GM11168 (cell line): ENCODE measurements at regions not wholly inside any gene's neighbourhood (a gene's known extent, or its start where the extent isn't known, plus 50 kb on each side); places are given as distances from the start of the nearest gene placed in this dataset.

Experiments used
- in situ Hi-C: fragments of 300-500 bp; cut with MboI; formaldehyde crosslinking; loops from one replicate; pipeline ENCODE4 v1.12.0; 2022; ENCODE audit warnings: low sequenced_read_pairs; ENCODE audit not compliant: unreplicated experiment

DNA sequence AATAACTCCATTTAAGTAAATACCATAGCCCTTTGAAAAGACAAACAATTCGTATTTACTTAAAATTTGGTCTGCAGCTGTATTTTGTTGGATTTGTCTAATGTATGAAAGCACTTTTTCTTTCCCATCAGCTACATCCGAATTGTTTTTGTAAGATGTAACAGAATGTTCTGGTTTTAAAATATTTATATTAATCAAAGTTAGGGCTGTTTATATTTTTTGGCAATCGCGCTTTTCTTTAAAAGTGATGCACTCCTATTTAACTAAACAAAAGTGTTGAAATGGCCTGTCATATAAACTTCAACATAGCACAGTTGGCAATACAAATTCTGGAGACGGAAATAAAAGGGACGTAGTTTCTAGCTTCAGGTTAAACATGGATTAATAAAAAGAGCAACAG, 216.3 kb upstream of the ADGRL2 start:
- in situ Hi-C loops = no loop called here

DNA sequence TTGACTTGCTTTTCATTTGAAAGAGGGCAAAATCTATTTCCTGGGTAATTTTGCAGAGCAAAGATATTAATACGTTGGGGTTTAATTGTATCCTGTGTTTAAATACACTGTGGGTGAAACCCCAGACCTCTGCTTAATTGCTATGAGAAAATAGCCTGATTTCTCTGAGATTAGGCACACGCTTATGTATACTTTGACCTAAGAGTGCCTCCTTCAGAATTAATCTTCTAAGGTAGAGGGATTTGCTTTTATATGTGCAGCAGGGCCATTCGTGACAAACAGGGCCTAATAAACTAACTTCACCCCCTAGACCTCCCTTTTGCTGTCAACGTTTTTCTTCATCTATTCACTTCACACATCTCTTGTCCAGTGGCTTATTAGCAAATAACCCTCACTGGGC, 216.9 kb upstream of the ADGRL2 start:
- in situ Hi-C loops = no loop called here

DNA sequence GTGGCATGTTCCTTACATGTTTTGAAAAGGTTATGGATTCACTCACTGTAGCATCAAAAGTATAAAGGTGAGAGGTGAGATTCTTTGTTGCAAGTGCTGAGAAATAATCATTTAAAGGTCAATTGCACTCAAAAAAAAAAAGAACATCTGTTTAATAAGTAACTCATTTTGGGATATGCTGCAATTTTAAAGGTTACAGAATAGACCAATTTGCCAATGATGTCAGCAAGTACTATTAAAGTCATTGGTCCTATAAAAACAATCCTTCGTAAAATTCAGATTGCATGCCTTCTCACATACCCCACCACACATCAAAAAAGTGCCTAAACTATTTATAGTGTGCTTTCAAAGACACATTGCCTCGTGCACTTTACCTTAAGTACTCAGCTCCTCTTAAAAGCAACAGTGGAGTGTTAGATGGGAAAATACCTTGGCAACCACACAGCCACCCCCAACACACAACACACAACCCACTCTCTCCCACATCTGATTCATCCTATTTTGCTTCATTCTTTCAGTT, 218.2 kb upstream of the ADGRL2 start:
- in situ Hi-C loops = no loop called here

DNA sequence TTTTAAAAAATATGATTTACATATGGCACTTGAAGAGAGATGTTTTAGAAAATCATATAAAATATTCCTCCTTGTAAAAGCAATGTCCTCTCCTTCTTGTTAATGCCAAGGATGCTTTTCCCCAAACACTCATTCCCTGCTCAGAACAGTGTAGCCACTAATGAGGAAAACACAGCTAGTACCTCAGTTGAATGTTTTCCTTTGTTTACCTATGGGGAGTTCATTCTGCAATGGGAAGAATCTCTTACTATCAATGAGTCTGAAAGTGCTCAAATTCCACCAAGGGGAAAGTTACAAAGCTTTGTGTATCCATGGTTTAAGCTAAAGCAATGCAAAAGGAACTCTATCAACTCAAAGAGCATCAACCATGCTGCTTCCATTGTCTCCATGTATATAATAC, 221.9 kb upstream of the ADGRL2 start:
- in situ Hi-C loops = no loop called here

DNA sequence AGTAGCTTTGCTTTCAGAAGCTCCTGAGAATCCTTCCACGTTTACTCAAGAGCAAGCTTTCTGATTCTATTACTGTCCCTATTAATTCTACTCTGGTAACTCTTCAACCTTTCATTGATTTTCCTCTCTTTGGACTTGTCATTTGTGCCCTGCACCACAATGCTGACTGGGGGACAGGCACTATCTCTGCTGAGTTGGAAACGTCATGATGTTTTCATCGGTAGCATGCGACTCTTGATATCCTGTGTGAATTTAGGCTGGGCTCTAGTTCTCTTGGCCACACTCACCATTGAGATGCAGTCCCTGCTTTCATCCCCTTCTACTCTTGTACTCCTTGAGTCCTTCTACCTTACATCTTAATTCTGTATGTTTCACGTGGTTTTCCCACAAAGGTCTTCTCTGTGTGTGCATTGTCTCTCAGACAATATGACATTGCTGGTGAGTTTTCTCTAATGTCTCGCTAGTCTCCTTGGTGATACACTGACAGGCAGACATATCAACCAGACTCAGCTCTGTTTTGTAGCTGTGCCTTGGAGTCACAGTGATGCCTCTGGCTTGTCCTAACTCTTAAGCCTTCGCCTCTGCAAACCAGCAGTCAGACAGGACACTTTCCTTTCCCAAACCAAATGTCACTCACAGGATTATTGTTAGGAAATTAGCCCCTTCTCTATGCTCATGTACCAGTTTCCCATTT, 223.6 kb upstream of the ADGRL2 start:
- in situ Hi-C loops = no loop called here

DNA sequence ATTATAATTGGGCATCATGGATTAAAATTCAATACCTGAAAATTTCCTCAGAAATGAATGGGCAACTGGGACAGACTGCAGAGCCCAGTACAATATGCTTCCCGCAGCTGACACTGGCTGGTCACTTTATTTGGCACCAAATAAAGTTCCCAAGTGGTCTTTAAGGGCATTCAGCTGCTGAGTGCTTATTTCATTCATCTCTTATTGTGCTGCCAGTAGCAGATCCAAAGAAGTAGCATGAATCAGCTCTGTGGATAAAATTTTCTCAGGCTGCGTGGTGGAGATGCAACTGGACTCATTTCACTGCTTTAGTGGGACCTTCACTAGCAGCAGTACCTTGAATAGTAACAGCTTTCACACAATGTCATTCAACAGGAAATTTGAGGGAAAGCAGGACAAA, 226.3 kb upstream of the ADGRL2 start:
- in situ Hi-C loops = no loop called here

DNA sequence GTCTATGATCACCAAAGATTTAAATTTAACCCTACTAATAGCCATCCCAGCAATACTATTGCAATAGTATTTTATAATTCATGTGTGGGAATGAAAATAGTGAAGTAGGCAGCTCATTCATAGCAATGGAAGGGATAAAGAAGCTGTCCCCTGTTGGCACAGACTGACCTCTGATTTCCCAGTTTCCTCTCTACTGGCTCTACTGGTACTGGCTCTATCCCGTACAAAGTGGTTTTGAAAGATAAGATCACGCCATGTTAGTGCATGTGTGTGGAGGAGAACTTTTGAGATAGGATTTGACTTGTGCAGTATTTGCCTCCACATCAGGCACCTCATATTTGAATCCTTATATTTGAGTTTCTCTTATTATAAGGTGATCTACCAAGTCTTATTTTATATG, 227.3 kb upstream of the ADGRL2 start:
- in situ Hi-C loops = no loop called here

DNA sequence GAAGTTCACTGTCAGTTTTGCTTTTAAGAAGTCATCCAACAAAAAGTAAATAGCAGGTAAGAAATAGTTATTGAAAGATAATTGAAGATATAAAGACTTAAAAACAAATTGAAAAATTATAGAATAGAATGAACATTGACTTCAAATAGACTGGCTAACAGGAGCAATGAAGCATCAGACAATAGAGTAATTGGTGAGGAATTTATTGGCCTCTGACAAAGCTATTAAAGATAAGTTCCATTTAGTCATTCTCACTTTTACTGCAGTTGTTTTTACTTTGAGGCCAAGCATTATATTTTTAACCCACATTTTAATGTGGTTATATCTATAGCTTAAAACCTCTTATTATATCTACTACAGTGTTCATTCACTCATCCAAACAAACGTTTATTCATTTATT, 228.8 kb upstream of the ADGRL2 start:
- in situ Hi-C loops = no loop called here

DNA sequence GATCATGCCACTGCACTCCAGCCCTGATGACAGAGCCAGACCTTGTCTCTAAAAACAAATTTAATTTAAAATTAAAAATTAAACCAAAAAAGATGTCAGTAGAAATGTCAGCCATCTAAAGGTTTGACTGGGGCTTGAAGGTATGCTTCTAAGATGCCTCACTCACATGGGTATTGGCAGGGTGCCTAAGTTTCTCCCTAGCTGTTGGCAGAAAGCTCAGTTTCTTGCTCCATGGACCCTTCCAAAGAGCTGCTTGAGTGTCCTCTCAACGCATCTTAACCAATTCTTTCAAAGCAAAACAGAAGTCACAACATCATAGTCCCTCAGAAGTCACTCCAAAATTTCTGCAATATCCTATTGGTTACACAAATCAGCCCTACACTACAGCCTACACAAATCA, 231.0 kb upstream of the ADGRL2 start:
- in situ Hi-C loops = no loop called here

DNA sequence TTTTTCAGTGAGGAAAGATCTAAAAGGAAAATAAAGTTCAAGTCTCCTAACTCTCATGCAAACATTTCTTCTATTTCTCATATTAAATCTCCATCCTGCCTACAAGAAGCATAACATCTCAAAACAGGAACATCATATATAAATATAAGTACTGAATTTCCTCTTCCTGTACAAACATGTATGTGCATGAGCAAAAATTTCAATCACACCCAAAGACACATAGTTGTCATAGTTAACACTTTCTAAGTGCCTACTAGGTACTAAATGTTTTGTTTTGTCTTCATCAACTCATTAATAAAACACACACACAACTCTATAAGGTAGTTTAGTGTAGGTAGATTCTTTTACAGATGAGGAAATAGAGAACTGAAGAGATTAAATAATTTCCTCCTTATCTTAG, 237.1 kb upstream of the ADGRL2 start:
- in situ Hi-C loops = no loop called here

DNA sequence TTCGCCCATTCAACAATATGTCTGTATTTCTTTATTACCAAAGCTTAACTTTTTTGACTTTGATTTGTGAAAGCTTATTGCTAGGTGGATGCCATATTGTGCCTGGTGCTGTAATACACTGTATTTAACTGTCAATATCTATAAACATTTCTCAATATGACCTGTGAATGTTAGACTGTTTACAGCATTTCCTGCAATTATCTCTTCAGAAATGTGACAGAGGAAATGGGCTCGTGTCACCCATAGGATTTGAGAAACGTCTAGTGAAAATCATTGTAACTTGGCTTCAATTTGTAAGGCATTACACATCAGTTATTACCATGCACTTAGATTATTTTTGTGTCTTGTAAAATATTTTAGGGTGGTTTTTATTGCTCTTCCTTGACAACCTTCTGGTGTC, 237.8 kb upstream of the ADGRL2 start:
- in situ Hi-C loops = no loop called here

DNA sequence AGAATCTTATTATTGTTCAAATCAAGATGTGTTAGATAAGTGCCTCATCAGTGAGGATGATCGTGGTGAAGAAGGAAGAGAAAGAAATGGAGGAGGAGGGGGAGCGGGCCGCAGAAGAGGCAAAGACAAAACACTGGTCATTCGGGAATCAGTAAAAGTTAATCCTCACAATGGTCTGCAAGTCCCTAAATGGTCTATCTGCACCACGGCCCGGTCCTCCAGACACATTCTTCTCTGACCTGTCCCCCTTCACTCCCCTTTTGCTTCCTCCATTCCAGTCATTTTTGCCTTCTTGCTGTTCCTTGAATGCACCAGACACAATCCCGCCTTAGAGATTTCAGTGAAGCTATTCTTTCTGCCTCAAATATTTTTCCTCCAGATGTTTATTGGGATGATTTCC, 240.1 kb upstream of the ADGRL2 start:
- in situ Hi-C loops = no loop called here

DNA sequence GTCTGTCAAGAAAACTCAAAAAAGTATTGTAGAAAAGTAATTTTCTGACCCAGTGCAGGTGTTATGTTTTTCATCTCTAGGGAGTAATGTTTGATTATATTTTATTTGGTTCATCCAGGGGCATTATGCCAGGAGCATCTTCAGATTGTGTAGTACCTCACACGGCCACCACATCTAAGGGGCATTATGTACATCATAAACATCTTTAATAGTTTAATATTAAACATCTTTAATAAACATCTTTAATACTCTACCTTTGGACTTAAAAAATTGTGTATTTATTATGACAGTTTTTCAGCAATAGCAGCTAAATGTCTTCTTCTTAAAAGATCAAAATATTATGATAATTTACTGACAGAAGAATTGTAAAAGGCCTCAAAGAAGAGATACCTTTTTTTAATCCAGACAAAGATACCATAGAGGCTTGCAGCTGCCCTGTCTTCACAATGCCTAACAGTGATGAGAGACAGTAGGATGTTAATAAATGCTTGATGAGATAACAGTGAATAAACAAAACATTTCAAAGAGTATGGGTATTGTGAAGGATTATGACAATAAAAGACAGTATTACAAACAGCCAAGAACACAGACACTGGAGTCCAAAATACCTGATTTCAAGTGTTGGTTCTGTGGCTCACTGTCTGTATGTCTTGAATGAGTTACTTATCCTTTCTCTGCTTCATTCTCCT, 240.9 kb upstream of the ADGRL2 start:
- in situ Hi-C loops = no loop called here

DNA sequence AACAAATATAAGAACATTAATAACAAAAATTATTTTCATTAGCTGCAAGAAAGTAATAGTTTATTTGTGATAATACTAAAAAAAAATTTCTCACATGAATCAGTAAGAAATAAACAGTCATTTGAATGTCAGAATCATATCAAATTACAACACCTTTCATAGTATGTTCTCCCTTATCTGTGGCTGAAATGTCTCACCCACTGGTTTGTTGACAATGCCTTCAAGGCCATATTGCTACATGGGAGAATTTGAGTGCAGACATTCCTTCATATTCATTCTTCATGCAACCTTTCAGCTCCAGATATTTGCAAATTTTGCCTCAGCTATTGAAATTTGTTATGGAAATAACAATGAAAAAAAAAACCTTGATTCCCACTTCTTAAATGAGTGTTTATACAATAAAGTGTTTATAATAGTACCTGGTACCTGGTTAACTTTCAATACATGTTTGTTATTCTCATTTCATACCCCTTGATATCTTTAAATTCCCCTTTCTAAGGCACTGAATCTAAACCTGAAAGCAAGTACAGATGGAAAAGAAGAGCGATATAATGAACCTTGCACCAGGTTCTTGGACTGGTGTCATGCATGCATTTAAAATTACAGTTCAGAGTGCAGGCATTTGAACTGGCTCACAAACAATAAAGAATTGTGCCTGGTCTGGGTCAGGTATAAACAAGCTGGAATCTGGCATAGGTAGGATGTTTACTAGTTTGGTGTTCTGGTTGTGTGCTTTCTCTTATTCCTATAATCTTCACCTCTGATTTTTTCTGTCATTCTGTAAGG, 242.2 kb upstream of the ADGRL2 start:
- in situ Hi-C loops = no loop called here

DNA sequence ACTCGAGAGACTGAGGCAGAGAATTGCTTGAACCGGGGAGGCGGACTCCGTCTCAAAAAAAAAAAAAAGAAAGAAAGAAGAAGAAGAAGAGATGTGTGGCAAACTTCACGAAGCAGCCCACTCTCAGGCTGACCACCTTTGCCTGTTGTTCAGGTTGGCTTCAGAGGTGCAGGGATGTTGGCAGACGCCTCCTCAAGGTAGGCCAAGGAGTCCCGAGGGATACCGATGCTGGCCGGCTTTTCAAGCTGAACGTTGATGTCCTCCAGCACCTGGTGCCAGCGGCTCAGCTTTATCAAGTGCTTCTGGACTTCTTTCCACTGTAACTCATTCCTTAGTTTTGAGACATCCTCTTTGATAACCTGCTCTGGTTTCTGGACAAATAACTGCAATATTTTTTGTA, 243.8 kb upstream of the ADGRL2 start:
- in situ Hi-C loops = no loop called here

DNA sequence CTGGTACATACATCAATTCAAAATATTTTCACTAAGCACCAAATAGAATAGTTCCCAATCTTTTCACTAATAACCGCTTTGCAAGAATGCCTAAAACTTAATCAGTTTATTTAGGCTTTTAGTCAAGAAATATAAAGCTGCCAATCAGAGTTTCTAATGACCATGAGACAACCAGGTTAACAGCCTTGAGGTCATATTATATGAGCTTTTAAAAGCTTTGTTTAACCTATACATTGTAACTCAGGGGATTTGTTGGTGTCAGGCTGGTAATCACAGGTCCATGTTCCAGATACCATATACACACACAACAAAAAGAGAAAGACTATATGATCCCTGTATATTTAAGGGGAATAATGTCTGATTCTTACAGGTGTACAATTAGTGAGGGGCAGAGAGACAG, 246.2 kb upstream of the ADGRL2 start:
- in situ Hi-C loops = no loop called here

DNA sequence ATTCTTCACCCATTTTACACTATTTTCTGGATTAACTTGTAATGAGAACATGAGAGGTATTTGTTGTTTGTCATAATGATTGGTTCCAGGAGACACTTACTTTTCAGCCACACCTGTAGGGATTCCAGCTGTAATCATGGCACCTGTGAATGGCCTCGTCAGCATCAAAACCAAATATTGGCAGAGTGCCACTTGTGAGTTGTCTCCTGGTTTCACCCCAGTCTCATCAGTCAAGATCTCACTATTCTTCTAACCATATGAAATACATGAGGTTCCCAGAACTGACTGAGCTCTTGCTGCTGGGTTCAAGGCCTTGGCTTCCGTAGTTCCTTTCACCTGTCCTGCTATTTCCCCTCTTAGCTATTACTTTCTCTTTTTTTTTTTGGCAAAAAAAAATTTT, 246.6 kb upstream of the ADGRL2 start:
- in situ Hi-C loops = no loop called here

DNA sequence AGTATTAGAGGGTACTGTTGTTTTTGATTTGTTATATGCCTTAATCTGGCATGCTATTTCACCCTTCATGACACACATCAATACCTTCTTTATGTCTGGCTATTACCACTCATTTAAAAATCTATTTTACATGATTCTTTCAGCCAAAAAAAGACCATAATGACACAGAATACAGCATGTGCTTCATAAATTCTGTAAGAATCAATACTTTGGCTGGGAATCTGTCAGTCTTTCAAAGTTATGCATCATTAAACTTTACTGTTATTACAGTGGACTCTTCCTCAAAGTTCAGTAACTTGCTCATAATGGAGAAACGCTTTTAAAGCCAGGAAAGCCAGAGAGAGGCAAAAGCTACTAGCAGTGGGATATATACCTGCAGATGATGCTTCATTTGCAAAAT, 247.2 kb upstream of the ADGRL2 start:
- in situ Hi-C loops = no loop called here

DNA sequence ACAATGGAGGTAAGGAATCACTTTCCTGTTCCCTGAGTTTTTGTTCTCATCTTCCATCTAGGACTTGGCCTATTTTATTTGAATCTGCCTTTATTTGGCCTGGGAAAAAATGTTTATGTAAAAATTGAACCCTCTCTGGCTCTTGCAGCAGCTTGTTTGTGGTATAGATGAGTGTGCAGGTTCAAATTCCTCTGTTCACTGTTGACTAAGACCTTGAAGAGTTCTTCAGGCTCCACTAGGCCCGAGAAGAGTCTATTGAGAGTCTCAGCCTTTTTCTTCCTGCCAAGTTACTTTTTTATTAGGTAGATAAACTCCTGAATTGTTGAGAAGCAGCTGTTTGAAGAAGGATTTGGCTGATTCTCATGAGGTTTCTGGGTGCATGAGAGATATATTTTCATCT, 248.8 kb upstream of the ADGRL2 start:
- in situ Hi-C loops = no loop called here

DNA sequence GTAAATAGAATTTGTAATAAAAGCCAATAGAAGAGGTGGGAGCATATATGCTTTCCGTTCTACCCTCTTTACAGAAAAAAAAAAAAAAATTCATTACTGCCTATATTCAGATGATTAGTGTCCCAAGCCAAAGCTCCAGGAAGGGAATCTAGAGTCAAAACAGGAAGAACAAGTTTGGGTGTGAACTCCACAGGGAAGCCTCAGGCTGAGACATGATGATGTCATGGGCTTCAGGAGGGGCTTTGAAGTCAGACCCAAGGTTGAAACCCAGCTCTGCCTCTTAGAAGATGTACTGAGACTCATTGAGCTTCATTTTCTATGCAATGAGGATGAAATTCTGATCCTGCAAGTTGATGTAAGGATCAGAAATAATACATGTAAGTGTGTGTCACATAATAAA, 250.0 kb upstream of the ADGRL2 start:
- in situ Hi-C loops = no loop called here

DNA sequence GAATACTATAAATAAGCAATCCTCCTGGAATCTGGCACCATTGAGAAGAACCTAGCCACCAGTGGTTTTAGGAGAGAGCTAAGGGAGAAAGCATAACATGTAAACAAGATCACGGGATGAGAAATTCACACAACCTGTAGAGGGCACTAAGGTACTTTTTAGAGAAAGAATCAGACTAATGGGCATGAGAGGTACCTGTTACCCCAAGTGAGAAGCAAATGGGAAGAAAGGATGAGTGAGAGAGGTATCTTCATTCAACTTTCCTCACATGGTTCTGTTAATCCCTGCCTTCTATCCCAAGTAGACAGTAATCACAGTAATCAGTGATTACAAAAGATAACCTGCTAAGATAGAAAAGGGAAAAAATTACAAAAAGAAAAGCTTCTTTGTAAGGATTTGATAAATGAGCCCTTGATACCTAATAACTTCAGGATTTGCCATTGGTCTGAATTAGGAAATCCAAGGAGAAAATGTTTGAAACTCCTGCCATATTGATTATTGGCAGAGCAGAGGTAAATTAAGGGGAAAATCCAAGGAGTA, 251.1 kb upstream of the ADGRL2 start:
- in situ Hi-C loops = no loop called here
